Hematopoietic multipotent progenitor cell treated with erythropoietin and hydrocortisone succinate and interleukin-3 and kit ligand, for 8 days (in vitro differentiated cells): ENCODE measurements at regions not wholly inside any gene's neighbourhood (a gene's known extent, or its start where the extent isn't known, plus 50 kb on each side); places are given as distances from the start of the nearest gene placed in this dataset.

ENCODE experiments used
- DNase-seq: peaks from one replicate; pipeline ENCODE4 v3.0.0-alpha.2; 2015

- DNase-seq: no peak
Measured at GRCh38 chr3:157700405-157700804, 197.2 kb upstream of the VEPH1 start.

DNA sequence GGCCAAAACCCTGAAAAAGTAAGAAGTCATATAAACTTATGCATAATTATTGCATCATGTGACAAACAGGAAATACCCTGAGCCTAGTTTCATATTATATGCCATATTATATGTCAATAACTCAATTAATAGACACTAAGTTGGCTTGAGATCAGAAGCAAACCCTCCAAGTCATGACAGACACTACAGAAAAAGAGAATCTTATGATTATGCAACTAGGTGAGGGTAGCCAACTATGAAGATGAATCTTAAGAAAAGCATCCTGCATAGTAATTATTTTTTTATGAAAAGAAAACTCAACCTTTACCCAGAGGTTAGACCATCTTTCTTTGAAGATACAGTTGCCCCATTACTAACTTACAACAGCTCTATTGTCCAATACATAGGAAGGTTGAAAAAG is 192.4 kb upstream of the VEPH1 start:
- DNase-seq: no peak

GRCh38 chr3:157695103-157695502 is 191.9 kb upstream of the VEPH1 start:
- DNase-seq: no peak

DNA sequence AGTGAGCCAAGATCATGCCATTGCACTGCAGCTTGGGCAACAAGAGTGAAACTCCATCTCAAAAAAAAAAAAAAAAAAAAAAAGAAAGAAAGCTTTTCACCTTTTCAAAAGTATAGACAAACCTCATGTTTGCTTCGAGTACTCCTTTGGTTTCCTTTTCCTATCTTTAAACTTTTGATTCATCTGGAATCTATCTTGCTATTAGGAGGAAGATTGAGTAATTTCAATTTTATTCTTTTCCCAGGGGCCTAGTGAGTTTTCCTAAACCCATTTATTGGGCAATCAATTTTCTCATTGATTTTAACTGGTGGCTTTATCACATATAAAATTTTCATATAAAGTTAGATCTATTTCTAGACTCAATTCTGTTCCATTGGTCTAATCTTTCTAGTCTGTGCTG is 190.5 kb upstream of the VEPH1 start:
- no peak for DNase-seq

GRCh38 chr3:157692468-157692867 is 189.3 kb upstream of the VEPH1 start:
- DNase-seq: no peak

DNA sequence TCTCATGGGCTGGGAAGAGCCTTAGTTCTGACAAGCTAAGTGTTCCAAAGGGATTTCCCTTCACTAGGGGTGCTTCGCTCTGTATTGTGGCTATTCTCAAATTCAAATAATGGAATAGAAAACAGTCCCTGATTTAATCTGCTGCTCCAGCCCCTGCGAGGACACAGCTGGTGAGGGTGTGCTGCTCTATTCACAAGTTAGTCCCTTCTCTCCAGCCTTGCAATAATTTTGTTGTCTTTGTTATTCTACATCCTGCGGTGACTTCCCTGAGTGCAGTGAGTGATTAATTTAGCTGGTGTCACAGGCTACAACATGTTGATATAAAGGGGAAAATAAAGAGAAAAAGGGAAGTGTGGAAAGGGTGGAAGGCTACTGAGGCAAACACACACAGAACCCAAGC is 180.5 kb upstream of the VEPH1 start:
- DNase-seq: no peak

- no peak for DNase-seq
Measured at GRCh38 chr3:157672061-157672460, 168.8 kb upstream of the VEPH1 start.

DNA sequence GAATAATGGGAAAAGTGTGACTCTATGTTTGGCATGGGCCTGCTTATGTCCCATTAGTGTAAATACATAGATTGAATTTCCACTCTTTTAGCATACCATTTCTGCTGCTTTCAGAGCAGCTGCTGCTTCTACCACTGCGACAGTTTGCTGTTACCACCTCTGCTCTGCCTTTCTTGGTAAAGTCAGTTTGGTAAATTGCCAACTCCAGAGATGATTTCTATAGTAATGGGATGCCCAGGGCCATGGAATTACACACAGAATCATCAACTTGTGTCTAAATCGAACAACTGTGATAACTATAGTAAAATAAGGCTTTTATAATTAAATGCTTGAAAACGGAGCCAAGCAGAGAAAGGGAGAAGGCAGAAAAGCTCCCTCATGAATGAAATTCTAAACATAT is 168.4 kb upstream of the VEPH1 start:
- DNase-seq: no peak

DNA sequence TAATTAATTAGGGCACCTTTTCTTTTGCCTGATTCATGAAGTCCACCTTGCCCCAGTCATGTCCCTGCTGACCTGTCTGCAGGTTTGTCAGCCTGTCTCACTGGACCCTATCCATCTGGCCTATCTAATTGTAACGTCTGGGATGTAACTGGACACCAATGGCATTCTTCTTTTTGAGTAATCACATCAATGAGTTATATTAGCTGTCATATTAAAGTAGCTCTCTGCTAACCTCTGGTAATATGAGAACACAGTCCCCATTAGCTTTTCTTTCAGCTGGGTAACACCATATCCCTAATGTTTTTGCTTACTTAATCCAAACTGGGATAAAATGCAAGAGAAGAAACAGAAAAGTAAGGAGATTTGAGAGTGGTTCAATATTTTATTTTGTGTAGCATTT is 166.2 kb upstream of the VEPH1 start:
- DNase-seq: no peak

- DNase-seq: no peak
Measured at GRCh38 chr3:157667493-157667892, 164.3 kb upstream of the VEPH1 start.

DNA sequence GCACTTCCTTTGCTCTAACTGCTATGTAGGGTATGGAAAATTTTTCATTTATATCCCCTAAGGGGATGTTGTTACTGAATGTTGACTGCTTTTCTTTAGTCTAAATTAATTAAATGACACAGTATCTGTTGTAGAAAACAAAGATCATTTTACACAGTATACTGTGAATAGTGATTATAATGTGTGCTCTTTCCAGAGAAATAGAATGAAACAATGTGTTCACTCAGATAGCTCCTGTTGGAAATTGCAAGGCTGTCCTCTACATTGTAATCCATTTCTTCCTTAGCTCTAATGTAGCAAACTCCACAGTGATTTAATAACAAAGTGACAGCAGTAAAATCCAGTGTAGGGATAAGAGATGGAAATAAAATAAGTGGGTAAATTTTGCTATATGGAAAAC is 159.0 kb upstream of the VEPH1 start:
- no peak for DNase-seq

- DNase-seq: no peak
Measured at GRCh38 chr3:157660847-157661246, 157.6 kb upstream of the VEPH1 start.

DNA sequence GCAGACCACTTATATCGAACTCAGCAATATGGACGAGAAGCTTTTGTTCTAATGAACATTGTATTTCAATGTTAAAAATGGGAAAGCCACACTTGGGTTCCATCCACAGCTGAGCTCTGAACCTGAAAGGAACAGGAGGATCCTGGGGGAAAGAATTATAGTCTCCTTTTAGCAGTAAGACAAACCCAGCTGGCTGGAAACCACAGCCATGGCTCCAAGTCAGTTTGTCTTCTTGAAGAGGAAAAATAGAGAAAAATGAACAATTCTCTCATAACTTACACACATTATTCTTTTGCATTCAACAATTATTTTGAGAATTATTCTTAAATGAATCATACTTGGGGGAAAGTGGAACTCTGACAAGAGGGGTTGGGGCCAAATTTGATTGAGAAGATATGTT is 149.2 kb upstream of the VEPH1 start:
- DNase-seq: no peak

GRCh38 chr3:157650699-157651098 is 147.5 kb upstream of the VEPH1 start:
- no peak for DNase-seq

DNA sequence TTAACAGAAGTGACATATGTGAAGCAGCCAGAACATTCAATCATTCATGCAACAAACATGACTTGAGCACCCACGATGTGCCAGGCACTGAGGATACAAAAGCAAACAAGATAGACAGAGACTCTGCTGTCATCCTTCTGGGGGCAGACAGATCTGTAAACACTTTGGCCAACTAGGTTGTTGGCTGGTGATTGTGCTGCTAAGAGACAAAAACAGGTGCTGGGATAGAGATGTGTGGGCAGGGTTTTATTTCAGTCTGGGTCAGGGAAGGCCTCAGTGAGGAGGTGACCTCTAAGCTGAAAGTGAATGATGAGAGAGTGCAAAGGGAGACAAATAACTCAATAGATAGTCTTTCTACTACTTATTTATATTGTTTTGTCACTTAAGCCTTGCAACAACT is 147.0 kb upstream of the VEPH1 start:
- no peak for DNase-seq

- DNase-seq: no peak
Measured at GRCh38 chr3:157649511-157649910, 146.3 kb upstream of the VEPH1 start.

DNA sequence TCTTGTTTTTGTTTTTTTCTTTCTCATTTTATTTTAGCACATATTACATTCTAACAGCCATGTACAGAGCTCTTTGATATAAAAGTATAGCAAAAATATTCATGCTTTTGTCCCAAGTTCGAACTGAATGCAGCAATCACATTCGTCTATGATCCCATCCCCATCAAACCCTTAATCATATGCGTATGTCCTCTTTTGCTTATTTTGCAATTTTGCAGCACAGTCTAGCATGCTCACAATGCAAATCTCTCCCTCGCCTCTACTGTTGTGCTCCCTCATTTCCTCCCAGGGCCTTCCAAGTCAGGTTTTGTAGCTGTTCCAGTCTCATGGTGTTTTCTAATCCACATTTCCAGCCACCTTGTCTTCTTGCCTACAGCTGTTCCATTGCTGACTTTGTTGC is 144.6 kb upstream of the VEPH1 start:
- DNase-seq: no peak

- DNase-seq: no peak
Measured at GRCh38 chr3:157639756-157640426, 136.7 kb upstream of the VEPH1 start.

GRCh38 chr3:157637866-157638265 is 134.7 kb upstream of the VEPH1 start:
- DNase-seq: no peak

GRCh38 chr3:157633241-157633640 is 130.0 kb upstream of the VEPH1 start:
- no peak for DNase-seq

GRCh38 chr3:157632075-157632474 is 128.9 kb upstream of the VEPH1 start:
- DNase-seq: no peak

GRCh38 chr3:157631478-157631877 is 128.3 kb upstream of the VEPH1 start:
- DNase-seq: no peak

DNA sequence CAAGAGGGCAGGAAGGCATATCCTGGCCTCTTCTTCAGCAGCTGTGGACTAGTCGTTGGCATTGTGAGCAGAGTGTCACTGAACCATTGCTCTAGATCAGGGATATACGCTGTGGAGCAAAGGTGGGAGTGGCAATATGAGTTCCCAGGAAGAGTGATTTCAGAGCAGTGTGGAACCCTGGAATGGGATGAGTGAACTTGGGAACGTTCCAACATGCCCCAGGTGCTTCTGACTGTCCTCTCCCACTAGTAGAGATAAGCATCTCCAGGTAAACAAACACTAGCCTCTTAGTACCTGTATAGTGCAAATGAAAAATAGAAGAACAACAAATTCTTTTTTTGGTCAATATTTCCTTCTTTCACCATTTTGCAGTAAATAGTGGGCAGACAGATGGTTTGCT is 123.6 kb upstream of the VEPH1 start:
- DNase-seq: no peak

DNA sequence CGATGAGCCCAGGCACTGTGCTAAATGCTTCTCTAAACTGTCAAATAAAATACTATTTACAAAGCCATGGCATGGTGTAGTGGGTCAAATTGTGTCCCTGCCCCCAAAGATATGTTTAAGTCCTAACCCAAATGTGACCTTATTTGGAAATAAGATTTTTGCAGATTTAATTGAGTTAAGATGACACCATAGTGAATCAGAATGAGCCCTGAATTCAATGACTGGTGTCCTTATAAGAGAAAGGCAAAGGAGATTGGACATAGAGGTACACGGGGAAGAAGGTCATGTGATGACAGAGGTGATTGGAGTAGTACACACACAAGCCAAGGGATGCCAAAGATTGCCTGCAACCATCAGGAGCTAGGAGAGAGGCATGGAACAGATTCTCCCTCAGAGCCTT is 121.6 kb upstream of the VEPH1 start:
- DNase-seq: no peak

DNA sequence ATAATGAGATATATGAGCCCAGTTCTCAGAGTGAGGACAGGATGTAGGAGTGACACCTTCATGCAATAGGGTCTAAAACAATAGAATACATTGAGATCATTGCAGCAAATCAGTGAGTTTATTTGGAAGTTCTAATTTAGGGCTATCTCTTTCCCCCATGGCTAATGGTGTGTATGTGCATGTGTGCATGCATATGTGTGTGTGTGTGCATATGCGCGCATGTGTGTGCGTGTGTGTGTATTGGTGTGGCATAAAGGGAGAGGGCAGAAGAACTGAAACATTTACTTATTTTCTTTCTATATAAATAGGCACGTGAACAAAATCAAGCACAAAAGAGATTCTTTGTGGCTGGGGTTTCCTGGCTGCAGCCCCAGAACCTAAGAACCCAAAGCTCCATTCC is 115.7 kb upstream of the VEPH1 start:
- no peak for DNase-seq
